Right lung (tissue), 2 donors: ENCODE measurements at regions not wholly inside any gene's neighbourhood (a gene's known extent, or its start where the extent isn't known, plus 50 kb on each side); places are given as distances from the start of the nearest gene placed in this dataset.

Experiments used
- DNase-seq, 2 donors: peaks; one replicate each; pipeline ENCODE4 v3.0.0-alpha.2; 2013

GRCh38 chr11:133787379-133788141 lies 57.8 kb downstream of the SPATA19 start:
- peak in 1 of 2 donors; percentile 9 for DNase-seq

- no peak for DNase-seq
Observed at GRCh38 chr11:133785795-133786340, 59.4 kb downstream of the SPATA19 start.

- DNase-seq, result no peak
Observed at GRCh38 chr11:133784359-133784758, 61.0 kb downstream of the SPATA19 start.

GRCh38 chr11:133782116-133782725 lies 63.1 kb downstream of the SPATA19 start:
- DNase-seq, result no peak

- no peak for DNase-seq
Observed at GRCh38 chr11:133778161-133778560, 67.2 kb downstream of the SPATA19 start.

GRCh38 chr11:133776671-133777367 lies 68.5 kb downstream of the SPATA19 start:
- no peak for DNase-seq

- no peak for DNase-seq
Observed at GRCh38 chr11:133762538-133762937, 82.8 kb downstream of the SPATA19 start.

GRCh38 chr11:133753150-133753549 lies 92.2 kb downstream of the SPATA19 start:
- DNase-seq, result no peak

- DNase-seq, result peak; percentile 1 to 8
Observed at GRCh38 chr11:133749841-133750240, 95.5 kb downstream of the SPATA19 start.

- no peak for DNase-seq
Observed at GRCh38 chr11:133747409-133747808, 97.9 kb downstream of the SPATA19 start.

GRCh38 chr11:133746663-133747306 lies 98.5 kb downstream of the SPATA19 start:
- DNase-seq, result no peak

- no peak for DNase-seq
Observed at GRCh38 chr11:133745791-133746190, 99.5 kb downstream of the SPATA19 start.

GRCh38 chr11:133742353-133742752 lies 103.0 kb downstream of the SPATA19 start:
- DNase-seq, result no peak

GRCh38 chr11:133740963-133741362 lies 104.3 kb downstream of the SPATA19 start:
- no peak for DNase-seq

GRCh38 chr11:133739481-133739880 lies 105.8 kb downstream of the SPATA19 start:
- no peak for DNase-seq

- DNase-seq, result no peak
Observed at GRCh38 chr11:133738624-133739023, 106.7 kb downstream of the SPATA19 start.

GRCh38 chr11:133733631-133734030 lies 111.7 kb downstream of the SPATA19 start:
- DNase-seq, result no peak

GRCh38 chr11:133732109-133732674 lies 113.1 kb downstream of the SPATA19 start:
- no peak for DNase-seq

GRCh38 chr11:133727774-133728173 lies 117.5 kb downstream of the SPATA19 start:
- DNase-seq, result no peak

GRCh38 chr11:133726542-133726941 lies 118.8 kb downstream of the SPATA19 start:
- no peak for DNase-seq

GRCh38 chr11:133724116-133724515 lies 121.2 kb downstream of the SPATA19 start:
- no peak for DNase-seq

GRCh38 chr11:133723056-133723455 lies 122.3 kb downstream of the SPATA19 start:
- DNase-seq, result peak in 1 of 2 donors; percentile 3
